HepG2 (cell line): ENCODE measurements at regions not wholly inside any gene's neighbourhood (a gene's known extent, or its start where the extent isn't known, plus 50 kb on each side); places are given as distances from the start of the nearest gene placed in this dataset.

Experiments
- BCLAF1 ChIP-seq: fragments of 450-650 bp; IDR thresholded peaks from 2 replicates; pipeline ENCODE4 v1.6.1; 2017; ENCODE audit warnings: mild to moderate bottlenecking
- FIP1L1 ChIP-seq: fragments of 200-400 bp; formaldehyde crosslinking; IDR thresholded peaks from 2 replicates; pipeline ENCODE4 v1.6.1; 2018; ENCODE audit warnings: low read depth, mild to moderate bottlenecking, low read length, moderate library complexity, borderline replicate concordance; ENCODE audit not compliant: insufficient read depth
- FOXJ3 ChIP-seq: sonication (generic); formaldehyde crosslinking; IDR thresholded peaks from 2 replicates; pipeline ENCODE4 v1.4.0; 2020; ENCODE audit warnings: missing genetic modification reagents, mild to moderate bottlenecking, borderline replicate concordance
- HNRNPH1 ChIP-seq: fragments of 200-400 bp; formaldehyde crosslinking; optimal IDR thresholded peaks from 2 replicates; pipeline ENCODE3; 2017; ENCODE audit warnings: mild to moderate bottlenecking, low read depth, low read length
- KDM2A ChIP-seq: sonication (generic); formaldehyde crosslinking; IDR thresholded peaks from 2 replicates; pipeline ENCODE4 v1.4.0; 2020; ENCODE audit warnings: low read depth, missing genetic modification reagents, borderline replicate concordance
- KDM3A ChIP-seq: IDR thresholded peaks from 2 replicates; pipeline ENCODE4 v1.6.1; 2018; ENCODE audit warnings: low read depth, missing compliant biosample characterization
- MTA1 ChIP-seq: sonication (generic); formaldehyde crosslinking; IDR thresholded peaks from 2 replicates; pipeline ENCODE4 v1.4.0; 2020; ENCODE audit warnings: missing genetic modification reagents, mild to moderate bottlenecking, borderline replicate concordance
- PRPF4 ChIP-seq: fragments of 200-400 bp; formaldehyde crosslinking; IDR thresholded peaks from 2 replicates; pipeline ENCODE4 v1.6.1; 2016; ENCODE audit warnings: low read length, low read depth; ENCODE audit not compliant: poor library complexity, severe bottlenecking
- RFXAP ChIP-seq: sonication (generic); formaldehyde crosslinking; IDR thresholded peaks from 2 replicates; pipeline ENCODE4 v1.4.0; 2020; ENCODE audit warnings: missing genetic modification reagents, borderline replicate concordance
- SALL1 ChIP-seq: sonication (generic); formaldehyde crosslinking; IDR thresholded peaks from 2 replicates; pipeline ENCODE4 v1.8.0; 2022; ENCODE audit warnings: mild to moderate bottlenecking, missing genetic modification reagents
- SOX13 ChIP-seq, 3 experiments: fragments of 450-650 bp in 1 of 3; sonication (generic) in 1 of 3; formaldehyde crosslinking in 1 of 3; IDR thresholded peaks in 2 of 3; conservative IDR thresholded peaks in 1 of 3; 2 replicates each; pipeline versions ENCODE4 v1.5.0 to v1.6.1; 2016 to 2020; ENCODE audit warnings: antibody characterized with exemption in 1 of 3, mild to moderate bottlenecking in 1 of 3, missing compliant biosample characterization in 1 of 3, missing genetic modification reagents in 1 of 3, moderate library complexity in 1 of 3
- SRSF1 ChIP-seq: fragments of 200-400 bp; formaldehyde crosslinking; optimal IDR thresholded peaks from 2 replicates; pipeline ENCODE3; 2017; ENCODE audit warnings: mild to moderate bottlenecking, low read depth, low read length, moderate library complexity
- TBL1XR1 ChIP-seq: fragments of 150-350 bp; IDR thresholded peaks from 2 replicates; pipeline ENCODE4 v1.6.1; 2014; ENCODE audit warnings: borderline replicate concordance, low read length; ENCODE audit not compliant: partially characterized antibody
- TOPORS ChIP-seq: sonication (generic); formaldehyde crosslinking; IDR thresholded peaks from 2 replicates; pipeline ENCODE4 v1.8.0; 2023; ENCODE audit warnings: mild to moderate bottlenecking, missing genetic modification reagents
- WIZ ChIP-seq: sonication (generic); formaldehyde crosslinking; IDR thresholded peaks from 2 replicates; pipeline ENCODE4 v1.5.1; 2020; ENCODE audit warnings: mild to moderate bottlenecking, missing genetic modification reagents
- ZBTB39 ChIP-seq: sonication (generic); formaldehyde crosslinking; IDR thresholded peaks from 2 replicates; pipeline ENCODE4 v1.5.0; 2020; ENCODE audit warnings: missing genetic modification reagents
- ZBTB7B ChIP-seq: sonication (generic); formaldehyde crosslinking; IDR thresholded peaks from 2 replicates; pipeline ENCODE4 v1.4.0; 2020; ENCODE audit warnings: missing genetic modification reagents
- ZFYVE20 ChIP-seq: sonication (generic); formaldehyde crosslinking; IDR thresholded peaks from 2 replicates; pipeline ENCODE4 v1.8.0; 2023; ENCODE audit warnings: low read depth, mild to moderate bottlenecking, moderate library complexity, missing genetic modification reagents, borderline replicate concordance
- ZGPAT ChIP-seq: IDR thresholded peaks from 2 replicates; pipeline ENCODE4 v1.6.1; 2016; ENCODE audit warnings: mild to moderate bottlenecking
- ZMYM4 ChIP-seq: sonication (generic); formaldehyde crosslinking; IDR thresholded peaks from 2 replicates; pipeline ENCODE4 v1.8.1; 2023; ENCODE audit warnings: mild to moderate bottlenecking, missing genetic modification reagents
- ZNF121 ChIP-seq: sonication (generic); formaldehyde crosslinking; IDR thresholded peaks from 2 replicates; pipeline ENCODE4 v1.5.0; 2020; ENCODE audit warnings: mild to moderate bottlenecking, missing genetic modification reagents
- ZNF234 ChIP-seq: sonication (generic); formaldehyde crosslinking; conservative IDR thresholded peaks from 2 replicates; pipeline ENCODE4 v1.5.1; 2020; ENCODE audit warnings: mild to moderate bottlenecking, missing genetic modification reagents
- ZNF790 ChIP-seq: sonication (generic); formaldehyde crosslinking; IDR thresholded peaks from 2 replicates; pipeline ENCODE4 v1.8.0; 2022; ENCODE audit warnings: missing genetic modification reagents, mild to moderate bottlenecking, borderline replicate concordance
- ZZZ3 ChIP-seq: sonication (generic); formaldehyde crosslinking; IDR thresholded peaks from 2 replicates; pipeline ENCODE4 v1.4.0; 2020; ENCODE audit warnings: missing genetic modification reagents, mild to moderate bottlenecking, borderline replicate concordance

- no peak for TF ChIP-seq PRPF4
- TF ChIP-seq SOX13 (IDR thresholded peaks at IDR 0.05) = no peak
- TF ChIP-seq SOX13 (CRISPR knock-in tag; conservative IDR thresholded peaks at IDR 0.05 in 1 of 2, IDR thresholded peaks at IDR 0.05 in 1 of 2) = peak in 1 of 2 experiments; percentile 37; a peak in 1 of 4 replicates
- no peak for TF ChIP-seq ZGPAT (CRISPR knock-in tag)
- no peak for TF ChIP-seq ZFYVE20 (CRISPR knock-in tag)
- TF ChIP-seq FOXJ3 (CRISPR knock-in tag) = no peak
- TF ChIP-seq ZZZ3 (CRISPR knock-in tag) = no peak
- TF ChIP-seq ZNF790 (CRISPR knock-in tag) = no peak
- TF ChIP-seq TBL1XR1 = no peak
- TF ChIP-seq MTA1 (CRISPR knock-in tag) = 0 out of 2 replicates have a peak, but pooled peaks have one; percentile 12
- TF ChIP-seq ZNF121 (CRISPR knock-in tag) = no peak
- no peak for TF ChIP-seq BCLAF1
- no peak for TF ChIP-seq FIP1L1
- no peak for TF ChIP-seq TOPORS (CRISPR knock-in tag)
- no peak for TF ChIP-seq WIZ (CRISPR knock-in tag)
- no peak for TF ChIP-seq ZNF234 (CRISPR knock-in tag)
- no peak for TF ChIP-seq SRSF1
- TF ChIP-seq ZBTB39 (CRISPR knock-in tag) = no peak
- TF ChIP-seq ZBTB7B (CRISPR knock-in tag) = peak; percentile 59; the same call in 1 of the 2 replicates
- TF ChIP-seq ZMYM4 = peak; percentile 70
- TF ChIP-seq RFXAP (CRISPR knock-in tag) = no peak
- peak; percentile 36; the same call in 1 of the 2 replicates for TF ChIP-seq SALL1 (CRISPR knock-in tag)
- TF ChIP-seq HNRNPH1 = no peak
- no peak for TF ChIP-seq KDM3A
- TF ChIP-seq KDM2A (CRISPR knock-in tag) = no peak
Measured at GRCh38 chr1:4270651-4271337, 370.7 kb upstream of the C1orf174 start (continued).
